ENCODE measurements at regions not wholly inside any gene's neighbourhood (a gene's known extent, or its start where the extent isn't known, plus 50 kb on each side); places are given as distances from the start of the nearest gene placed in this dataset.

- H3K27me3 ChIP-seq (ENCODE audit: control insufficient read depth in 3 of 3, insufficient read depth in 3 of 3, low read depth in 1 of 3, low read length in 3 of 3), result no peaks in the 10 kb centered on the region
- no peaks in the 10 kb centered on the region for H3K9me3 ChIP-seq (replicated peaks in 1 of 2; ENCODE audit: control insufficient read depth in 2 of 2, insufficient read depth in 1 of 2, low read depth in 1 of 2, low read length in 2 of 2)
- H3K4ac ChIP-seq (ENCODE audit: low read length), result no peak overlapping the region
- H3K9ac ChIP-seq (ENCODE audit: low read depth, low read length, poor library complexity), result no peak overlapping the region
- H3K23ac ChIP-seq (ENCODE audit: low read depth, low read length, poor library complexity), result no peak overlapping the region
- H3K14ac ChIP-seq (ENCODE audit: low read length), result no peak overlapping the region
- H2BK15ac ChIP-seq (ENCODE audit: low read length), result no peak overlapping the region
- no peak overlapping the region for H3K18ac ChIP-seq (ENCODE audit: low read length)
- H3K4me3 ChIP-seq (ENCODE audit: low read length in 2 of 2), result no peak overlapping the region
- H2BK12ac ChIP-seq (ENCODE audit: low read length), result no peak overlapping the region
- H2BK5ac ChIP-seq (ENCODE audit: low read length), result no peak overlapping the region
- H3K4me2 ChIP-seq (ENCODE audit: insufficient read depth, low read length, poor library complexity, severe bottlenecking), result no peak overlapping the region
- no peak overlapping the region for H4K8ac ChIP-seq (ENCODE audit: low read depth, low read length)
- WGBS, 2 donors (ENCODE audit: extremely low coverage in 2 of 2, insufficient read length in 2 of 2, insufficient replicate concordance in 1 of 2), result no CpG with 5 or more reads among the region's 1 CpG
- H2BK120ac ChIP-seq (ENCODE audit: low read depth, low read length), result no peak overlapping the region
- H2AK5ac ChIP-seq (ENCODE audit: low read depth, low read length), result no peak overlapping the region
- no peaks in the 10 kb centered on the region for H3K79me1 ChIP-seq (ENCODE audit: low read depth, low read length)
- H3K4me1 ChIP-seq (ENCODE audit: control insufficient read depth in 2 of 2, insufficient read depth in 1 of 2, low read depth in 1 of 2, low read length in 2 of 2), result peaks cover 0 to 3% of the 10 kb centered on the region in 2 donors
- no peak overlapping the region for H3K27ac ChIP-seq (replicated peaks; ENCODE audit: low read length)
- H4K91ac ChIP-seq (ENCODE audit: low read depth, low read length, poor library complexity), result no peak overlapping the region
- no peak for DNase-seq (ENCODE audit: low spot score)
- H3K36me3 ChIP-seq (replicated peaks in 1 of 2; ENCODE audit: control insufficient read depth in 2 of 2, insufficient read depth in 2 of 2, low read length in 2 of 2), result no peaks in the 10 kb centered on the region
- H2AFZ ChIP-seq (ENCODE audit: low read length), result no peak overlapping the region
Measured at GRCh38 chr9:82721593-82721992, 341.3 kb downstream of the RASEF start.

- no peaks in the 10 kb centered on the region for H3K9me3 ChIP-seq (replicated peaks in 1 of 2; ENCODE audit: control insufficient read depth in 2 of 2, insufficient read depth in 1 of 2, low read depth in 1 of 2, low read length in 2 of 2)
- no peak overlapping the region for H2BK15ac ChIP-seq (ENCODE audit: low read length)
- H3K27ac ChIP-seq (replicated peaks; ENCODE audit: low read length), result no peak overlapping the region
- H3K4me2 ChIP-seq (ENCODE audit: insufficient read depth, low read length, poor library complexity, severe bottlenecking), result no peak overlapping the region
- no peak overlapping the region for H3K18ac ChIP-seq (ENCODE audit: low read length)
- H3K9ac ChIP-seq (ENCODE audit: low read depth, low read length, poor library complexity), result no peak overlapping the region
- no peaks in the 10 kb centered on the region for H3K36me3 ChIP-seq (replicated peaks in 1 of 2; ENCODE audit: control insufficient read depth in 2 of 2, insufficient read depth in 2 of 2, low read length in 2 of 2)
- no peak overlapping the region for H3K14ac ChIP-seq (ENCODE audit: low read length)
- H4K8ac ChIP-seq (ENCODE audit: low read depth, low read length), result no peak overlapping the region
- H3K4me3 ChIP-seq (ENCODE audit: low read length in 2 of 2), result no peak overlapping the region
- no peak overlapping the region for H4K91ac ChIP-seq (ENCODE audit: low read depth, low read length, poor library complexity)
- H2BK120ac ChIP-seq (ENCODE audit: low read depth, low read length), result no peak overlapping the region
- no peaks in the 10 kb centered on the region for H3K27me3 ChIP-seq (ENCODE audit: control insufficient read depth in 3 of 3, insufficient read depth in 3 of 3, low read depth in 1 of 3, low read length in 3 of 3)
- no CpG with 5 or more reads among the region's 1 CpG for WGBS, 2 donors (ENCODE audit: extremely low coverage in 2 of 2, insufficient read length in 2 of 2, insufficient replicate concordance in 1 of 2)
- peaks cover 0 to 3% of the 10 kb centered on the region in 2 donors for H3K4me1 ChIP-seq (ENCODE audit: control insufficient read depth in 2 of 2, insufficient read depth in 1 of 2, low read depth in 1 of 2, low read length in 2 of 2)
- H2AK5ac ChIP-seq (ENCODE audit: low read depth, low read length), result no peak overlapping the region
- no peak overlapping the region for H2BK12ac ChIP-seq (ENCODE audit: low read length)
- no peak overlapping the region for H2BK5ac ChIP-seq (ENCODE audit: low read length)
- DNase-seq (ENCODE audit: low spot score), result no peak
- no peaks in the 10 kb centered on the region for H3K79me1 ChIP-seq (ENCODE audit: low read depth, low read length)
- no peak overlapping the region for H3K23ac ChIP-seq (ENCODE audit: low read depth, low read length, poor library complexity)
- H3K4ac ChIP-seq (ENCODE audit: low read length), result no peak overlapping the region
- no peak overlapping the region for H2AFZ ChIP-seq (ENCODE audit: low read length)
Measured at GRCh38 chr9:82722051-82722450, 340.9 kb downstream of the RASEF start.

GRCh38 chr9:82722561-82722960 lies 340.4 kb downstream of the RASEF start:
- no peak for DNase-seq (ENCODE audit: low spot score)
- H3K14ac ChIP-seq (ENCODE audit: low read length), result no peak overlapping the region
- no peaks in the 10 kb centered on the region for H3K79me1 ChIP-seq (ENCODE audit: low read depth, low read length)
- no peak overlapping the region for H2BK15ac ChIP-seq (ENCODE audit: low read length)
- H3K18ac ChIP-seq (ENCODE audit: low read length), result no peak overlapping the region
- no peak overlapping the region for H3K4me2 ChIP-seq (ENCODE audit: insufficient read depth, low read length, poor library complexity, severe bottlenecking)
- H4K91ac ChIP-seq (ENCODE audit: low read depth, low read length, poor library complexity), result no peak overlapping the region
- no peak overlapping the region for H3K27ac ChIP-seq (replicated peaks; ENCODE audit: low read length)
- H2AK5ac ChIP-seq (ENCODE audit: low read depth, low read length), result no peak overlapping the region
- H3K4ac ChIP-seq (ENCODE audit: low read length), result no peak overlapping the region
- no peaks in the 10 kb centered on the region for H3K36me3 ChIP-seq (replicated peaks in 1 of 2; ENCODE audit: control insufficient read depth in 2 of 2, insufficient read depth in 2 of 2, low read length in 2 of 2)
- H2BK12ac ChIP-seq (ENCODE audit: low read length), result no peak overlapping the region
- no peaks in the 10 kb centered on the region for H3K9me3 ChIP-seq (replicated peaks in 1 of 2; ENCODE audit: control insufficient read depth in 2 of 2, insufficient read depth in 1 of 2, low read depth in 1 of 2, low read length in 2 of 2)
- H2BK120ac ChIP-seq (ENCODE audit: low read depth, low read length), result no peak overlapping the region
- H3K27me3 ChIP-seq (ENCODE audit: control insufficient read depth in 3 of 3, insufficient read depth in 3 of 3, low read depth in 1 of 3, low read length in 3 of 3), result no peaks in the 10 kb centered on the region
- no peak overlapping the region for H2BK5ac ChIP-seq (ENCODE audit: low read length)
- H3K4me1 ChIP-seq (ENCODE audit: control insufficient read depth in 2 of 2, insufficient read depth in 1 of 2, low read depth in 1 of 2, low read length in 2 of 2), result peaks cover 0 to 3% of the 10 kb centered on the region in 2 donors
- no peak overlapping the region for H3K9ac ChIP-seq (ENCODE audit: low read depth, low read length, poor library complexity)
- no peak overlapping the region for H4K8ac ChIP-seq (ENCODE audit: low read depth, low read length)
- no peak overlapping the region for H3K23ac ChIP-seq (ENCODE audit: low read depth, low read length, poor library complexity)
- WGBS, 2 donors (ENCODE audit: extremely low coverage in 2 of 2, insufficient read length in 2 of 2, insufficient replicate concordance in 1 of 2), result no CpG with 5 or more reads among the region's 2 CpGs
- no peak overlapping the region for H3K4me3 ChIP-seq (ENCODE audit: low read length in 2 of 2)
- H2AFZ ChIP-seq (ENCODE audit: low read length), result no peak overlapping the region

GRCh38 chr9:82726424-82727276 lies 336.3 kb downstream of the RASEF start:
- H2BK5ac ChIP-seq (ENCODE audit: low read length), result no peak overlapping the region
- no peak overlapping the region for H2BK120ac ChIP-seq (ENCODE audit: low read depth, low read length)
- H3K9me3 ChIP-seq (replicated peaks in 1 of 2; ENCODE audit: control insufficient read depth in 2 of 2, insufficient read depth in 1 of 2, low read depth in 1 of 2, low read length in 2 of 2), result no peaks in the 10 kb centered on the region
- H3K4me1 ChIP-seq (ENCODE audit: control insufficient read depth in 2 of 2, insufficient read depth in 1 of 2, low read depth in 1 of 2, low read length in 2 of 2), result no peaks in the 10 kb centered on the region
- H3K4ac ChIP-seq (ENCODE audit: low read length), result no peak overlapping the region
- no peak overlapping the region for H3K9ac ChIP-seq (ENCODE audit: low read depth, low read length, poor library complexity)
- H3K23ac ChIP-seq (ENCODE audit: low read depth, low read length, poor library complexity), result no peak overlapping the region
- no peak overlapping the region for H2AFZ ChIP-seq (ENCODE audit: low read length)
- no peaks in the 10 kb centered on the region for H3K36me3 ChIP-seq (replicated peaks in 1 of 2; ENCODE audit: control insufficient read depth in 2 of 2, insufficient read depth in 2 of 2, low read length in 2 of 2)
- H4K91ac ChIP-seq (ENCODE audit: low read depth, low read length, poor library complexity), result no peak overlapping the region
- no peak overlapping the region for H4K8ac ChIP-seq (ENCODE audit: low read depth, low read length)
- no peaks in the 10 kb centered on the region for H3K79me1 ChIP-seq (ENCODE audit: low read depth, low read length)
- H3K4me3 ChIP-seq (ENCODE audit: low read length in 2 of 2), result no peak overlapping the region
- H2BK15ac ChIP-seq (ENCODE audit: low read length), result no peak overlapping the region
- H2BK12ac ChIP-seq (ENCODE audit: low read length), result no peak overlapping the region
- WGBS, 2 donors (ENCODE audit: extremely low coverage in 2 of 2, insufficient read length in 2 of 2, insufficient replicate concordance in 1 of 2), result no CpG with 5 or more reads among the region's 6 CpGs
- no peak overlapping the region for H3K27ac ChIP-seq (replicated peaks; ENCODE audit: low read length)
- H2AK5ac ChIP-seq (ENCODE audit: low read depth, low read length), result no peak overlapping the region
- no peaks in the 10 kb centered on the region for H3K27me3 ChIP-seq (ENCODE audit: control insufficient read depth in 3 of 3, insufficient read depth in 3 of 3, low read depth in 1 of 3, low read length in 3 of 3)
- DNase-seq (ENCODE audit: low spot score), result no peak
- H3K4me2 ChIP-seq (ENCODE audit: insufficient read depth, low read length, poor library complexity, severe bottlenecking), result no peak overlapping the region
- no peak overlapping the region for H3K14ac ChIP-seq (ENCODE audit: low read length)
- H3K18ac ChIP-seq (ENCODE audit: low read length), result no peak overlapping the region
